GM12892 (cell line): ENCODE measurements at regions not wholly inside any gene's neighbourhood (a gene's known extent, or its start where the extent isn't known, plus 50 kb on each side); places are given as distances from the start of the nearest gene placed in this dataset.

Experiments
- DNase-seq: peaks from one replicate; pipeline ENCODE4 v3.0.0; 2011; ENCODE audit not compliant: insufficient read length
- FAIRE-seq: peaks from 2 replicates; lab custom pipeline; 2011; peaks lifted over from hg19 to GRCh38; lab: Jason Lieb, UNC
- POLR2A ChIP-seq: IDR thresholded peaks from 2 replicates; pipeline ENCODE4 v1.6.1; 2011; ENCODE audit warnings: low read depth, low read length, control low read depth
- POLR2AphosphoS5 ChIP-seq: IDR thresholded peaks from 2 replicates; pipeline ENCODE4 v1.6.1; 2011; ENCODE audit warnings: low read depth, low read length, control low read depth
- TAF1 ChIP-seq: IDR thresholded peaks from 2 replicates; pipeline ENCODE4 v1.6.1; 2011; ENCODE audit warnings: low read depth, mild to moderate bottlenecking, control low read depth, low read length, borderline replicate concordance

GRCh38 chr9:27756418-27756817 is 183.1 kb upstream of the C9orf72 start:
- FAIRE-seq (no peak), DNase-seq (no peak)
- TF ChIP-seq POLR2A = no peak
- no peak for TF ChIP-seq TAF1
- TF ChIP-seq POLR2AphosphoS5 = no peak

- TF ChIP-seq POLR2AphosphoS5 = no peak
- TF ChIP-seq TAF1 = no peak
- no peak for TF ChIP-seq POLR2A
- FAIRE-seq (no peak), DNase-seq (no peak)
Measured at GRCh38 chr9:27763831-27764230, 190.6 kb upstream of the C9orf72 start.

GRCh38 chr9:27765266-27766072 is 192.2 kb upstream of the C9orf72 start:
- no peak for TF ChIP-seq TAF1
- no peak for TF ChIP-seq POLR2AphosphoS5
- TF ChIP-seq POLR2A = no peak
- DNase-seq (no peak), FAIRE-seq (no peak)

- FAIRE-seq = no peak
- TF ChIP-seq POLR2A (no peak), TAF1 (no peak), POLR2AphosphoS5 (no peak)
- DNase-seq = no peak
Measured at GRCh38 chr9:27766073-27766835, 193.0 kb upstream of the C9orf72 start.

GRCh38 chr9:27768781-27769180 is 195.5 kb upstream of the C9orf72 start:
- no peak for TF ChIP-seq TAF1
- no peak for TF ChIP-seq POLR2AphosphoS5
- TF ChIP-seq POLR2A = no peak
- no peak for FAIRE-seq

GRCh38 chr9:27770541-27770940 is 197.3 kb upstream of the C9orf72 start:
- TF ChIP-seq TAF1 (no peak), POLR2AphosphoS5 (no peak), POLR2A (no peak)
- DNase-seq = no peak
- no peak for FAIRE-seq

More at GRCh38 chr9:27768781-27769180, 195.5 kb upstream of the C9orf72 start:
- DNase-seq = no peak

- TF ChIP-seq TAF1 (no peak), POLR2A (no peak), POLR2AphosphoS5 (no peak)
- DNase-seq = no peak
- FAIRE-seq = no peak
Measured at GRCh38 chr9:27771803-27772545, 198.7 kb upstream of the C9orf72 start.

- no peak for TF ChIP-seq POLR2A
- no peak for TF ChIP-seq TAF1
- no peak for TF ChIP-seq POLR2AphosphoS5
- FAIRE-seq (no peak), DNase-seq (no peak)
Measured at GRCh38 chr9:27784847-27785713, 211.8 kb upstream of the C9orf72 start.

GRCh38 chr9:27785714-27786100 is 212.4 kb upstream of the C9orf72 start:
- TF ChIP-seq TAF1 (no peak), POLR2A (no peak), POLR2AphosphoS5 (no peak)
- no peak for DNase-seq
- FAIRE-seq = no peak

- FAIRE-seq (no peak), DNase-seq (no peak)
- no peak for TF ChIP-seq POLR2A
- no peak for TF ChIP-seq POLR2AphosphoS5
- TF ChIP-seq TAF1 = no peak
Measured at GRCh38 chr9:27787891-27788290, 214.6 kb upstream of the C9orf72 start.
